HG03139 (cell line): ENCODE measurements at regions not wholly inside any gene's neighbourhood (a gene's known extent, or its start where the extent isn't known, plus 50 kb on each side); places are given as distances from the start of the nearest gene placed in this dataset.

ENCODE experiments used
- ATAC-seq: cut with Tn5 transposase; IDR thresholded peaks from one replicate; pipeline ENCODE4 v1.9.1; 2021; ENCODE audit not compliant: unreplicated experiment

DNA sequence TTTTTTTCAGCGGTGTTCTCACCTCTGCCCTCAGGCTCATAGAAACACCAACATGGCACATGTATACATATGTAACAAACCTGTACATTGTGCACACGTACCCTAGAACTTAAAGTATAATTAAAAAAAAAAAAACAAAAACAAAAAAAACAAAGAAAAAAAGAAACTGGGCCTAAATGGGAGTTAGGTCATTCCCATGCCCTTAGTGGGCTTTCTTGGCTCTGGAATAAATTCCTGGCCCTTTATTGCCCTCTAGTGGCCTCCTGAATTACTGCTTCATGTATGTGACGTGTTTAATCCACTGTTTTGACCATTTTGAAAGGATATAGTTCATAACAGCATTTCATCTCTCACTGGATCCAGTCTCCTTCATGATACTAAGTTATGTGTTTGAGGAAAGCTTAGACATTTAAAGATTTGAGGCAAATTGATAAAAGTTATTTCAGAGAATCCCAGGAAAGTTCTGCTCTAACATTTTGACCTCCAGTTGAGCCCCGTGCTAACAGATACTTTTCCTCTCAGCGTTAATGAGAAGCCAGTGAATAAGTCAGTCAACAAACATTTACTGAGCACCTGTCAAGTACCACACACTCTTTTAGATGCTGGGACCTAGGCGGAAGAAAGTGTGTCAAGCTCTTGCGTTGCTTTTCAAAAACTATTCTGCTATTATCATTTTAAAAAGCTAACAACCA, 54.7 kb upstream of the SYPL1 start:
- no peak for ATAC-seq

- no peak for ATAC-seq
These were observed 53.2 kb upstream of the SYPL1 start for GRCh38 chr7:106165337-106165736.

GRCh38 chr7:106163257-106163656, 51.1 kb upstream of the SYPL1 start:
- no peak for ATAC-seq
